ENCODE measurements at regions not wholly inside any gene's neighbourhood (a gene's known extent, or its start where the extent isn't known, plus 50 kb on each side); places are given as distances from the start of the nearest gene placed in this dataset.

DNA sequence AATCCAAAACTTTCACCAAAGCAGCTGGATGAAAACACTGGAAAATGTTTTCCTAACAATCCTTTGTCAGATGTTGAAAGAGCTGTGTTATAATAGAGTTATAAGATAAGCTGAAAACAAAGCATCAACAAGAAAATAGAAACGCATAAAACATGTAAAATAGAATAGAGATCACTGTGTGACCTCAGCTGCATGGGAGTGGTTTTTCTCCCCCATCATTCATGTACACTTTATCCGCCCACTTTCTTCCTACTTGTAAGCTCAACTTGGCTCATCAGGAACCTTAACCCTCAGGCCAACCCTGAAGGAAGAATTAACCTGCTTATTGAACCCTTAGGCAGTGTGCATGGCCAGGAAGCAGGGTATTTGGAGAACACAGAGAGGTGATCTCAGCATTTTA, 238.5 kb upstream of the PMFBP1 start (continued):
- TF ChIP-seq, protein P1, sequence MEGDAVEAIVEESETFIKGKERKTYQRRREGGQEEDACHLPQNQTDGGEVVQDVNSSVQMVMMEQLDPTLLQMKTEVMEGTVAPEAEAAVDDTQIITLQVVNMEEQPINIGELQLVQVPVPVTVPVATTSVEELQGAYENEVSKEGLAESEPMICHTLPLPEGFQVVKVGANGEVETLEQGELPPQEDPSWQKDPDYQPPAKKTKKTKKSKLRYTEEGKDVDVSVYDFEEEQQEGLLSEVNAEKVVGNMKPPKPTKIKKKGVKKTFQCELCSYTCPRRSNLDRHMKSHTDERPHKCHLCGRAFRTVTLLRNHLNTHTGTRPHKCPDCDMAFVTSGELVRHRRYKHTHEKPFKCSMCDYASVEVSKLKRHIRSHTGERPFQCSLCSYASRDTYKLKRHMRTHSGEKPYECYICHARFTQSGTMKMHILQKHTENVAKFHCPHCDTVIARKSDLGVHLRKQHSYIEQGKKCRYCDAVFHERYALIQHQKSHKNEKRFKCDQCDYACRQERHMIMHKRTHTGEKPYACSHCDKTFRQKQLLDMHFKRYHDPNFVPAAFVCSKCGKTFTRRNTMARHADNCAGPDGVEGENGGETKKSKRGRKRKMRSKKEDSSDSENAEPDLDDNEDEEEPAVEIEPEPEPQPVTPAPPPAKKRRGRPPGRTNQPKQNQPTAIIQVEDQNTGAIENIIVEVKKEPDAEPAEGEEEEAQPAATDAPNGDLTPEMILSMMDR (IDR thresholded peaks at IDR 0.05 in 2 of 3, conservative IDR thresholded peaks at IDR 0.05 in 1 of 3; ENCODE audit: borderline replicate concordance in 1 of 3, insufficient read depth in 1 of 3, low read depth in 2 of 3, low read length in 2 of 3): no peak

DNA sequence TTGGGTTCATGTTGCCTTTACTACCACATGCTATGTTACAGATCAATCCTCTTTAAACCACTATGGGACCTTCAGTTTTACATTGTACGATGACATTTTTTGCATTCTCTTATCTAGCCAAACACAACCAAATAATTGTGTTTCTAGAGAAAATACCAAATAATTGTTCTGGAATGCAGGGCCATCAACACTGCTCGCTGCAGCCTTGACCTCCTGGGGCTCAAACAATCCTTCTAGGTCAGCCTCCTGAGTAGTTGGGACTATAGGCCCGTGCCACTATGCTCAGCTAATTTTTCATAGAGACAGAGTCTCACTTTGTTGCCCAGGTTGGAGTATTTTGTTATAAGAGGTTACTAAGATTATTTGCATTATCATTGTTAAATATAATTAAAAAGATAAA, 237.5 kb upstream of the PMFBP1 start:
- intact Hi-C loops (cut with micrococcal nuclease): no loop called here
- BruUV-seq (replicated peaks): no TSS peak
- Histone ChIP-seq H3K9me2 (ENCODE audit: insufficient read depth) (no peaks in the 10 kb centered on the region), H4K20me1 (ENCODE audit: insufficient read depth) (no peaks in the 10 kb centered on the region), H3K9ac (ENCODE audit: low read length) (no peak overlapping the region), H3K4me3 (replicated peaks in 1 of 2; ENCODE audit: low read depth in 1 of 2, low read length in 2 of 2) (no peak overlapping the region), H3K27me3 (ENCODE audit: insufficient read depth, low read length) (no peaks in the 10 kb centered on the region), H3K4me2 (ENCODE audit: low read length) (no peak overlapping the region), H3K27ac (ENCODE audit: low read depth, low read length) (no peak overlapping the region), H3K36me3 (ENCODE audit: control insufficient read depth in 1 of 2, insufficient read depth in 2 of 2, low read length in 2 of 2) (no peaks in the 10 kb centered on the region), H3K9me3 (ENCODE audit: control insufficient read depth in 1 of 2, insufficient read depth in 1 of 2, low read depth in 1 of 2, low read length in 2 of 2) (no peaks in the 10 kb centered on the region), H3K4me1 (ENCODE audit: control insufficient read depth in 1 of 2, insufficient read depth in 2 of 2, low read length in 2 of 2) (no peaks in the 10 kb centered on the region), H2AFZ (ENCODE audit: low read depth, low read length, poor library complexity, severe bottlenecking) (no peak overlapping the region), H3K79me2 (ENCODE audit: insufficient read depth, low read length) (no peaks in the 10 kb centered on the region)
- DNase-seq (ENCODE audit: low read depth, low spot score) (no peak), ATAC-seq (no peak)
- ChIA-PET POLR2A (no interaction called here), CTCF (interaction anchor here (1.8 kb wide), 1 partner anchor 9 kb away, joined by 4 read pairs; no protein-coding TSS in a partner anchor), RAD21 (ENCODE audit: low non-redundant PET in 1 of 2, low total read pairs in 2 of 2, uncharacterized antibody in 2 of 2, unreplicated experiment in 2 of 2) (no interaction called here)
- TF ChIP-seq ELF1 (IDR thresholded peaks at IDR 0.05; ENCODE audit: borderline replicate concordance, low read depth): no peak
- no peak for TF ChIP-seq SP1 (IDR thresholded peaks at IDR 0.05; ENCODE audit: low read depth)
- TF ChIP-seq JUND (IDR thresholded peaks at IDR 0.05): no peak
- no peak for TF ChIP-seq EGR1 (IDR thresholded peaks at IDR 0.05; ENCODE audit: low read depth)

DNA sequence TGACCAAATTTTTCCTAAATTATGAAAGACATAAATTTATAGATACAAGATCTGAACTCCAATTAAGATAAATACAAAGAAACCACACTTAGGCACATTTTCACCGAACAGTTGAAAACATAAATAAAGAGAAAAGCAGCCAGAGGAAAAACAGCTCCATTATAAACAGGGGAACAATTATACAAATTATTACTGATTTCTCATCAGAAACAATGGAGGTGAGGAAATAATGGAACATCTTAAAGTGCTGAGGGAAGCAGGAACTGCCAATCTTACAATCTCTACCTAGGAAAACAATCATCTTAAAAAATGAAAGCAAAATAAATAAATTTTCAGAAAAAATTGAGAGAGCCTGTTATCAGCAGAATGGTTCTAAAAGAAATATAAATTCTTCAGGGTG, 234.4 kb upstream of the PMFBP1 start:
- Histone ChIP-seq H3K9me2 (ENCODE audit: insufficient read depth) (no peaks in the 10 kb centered on the region), H2AFZ (ENCODE audit: low read depth, low read length, poor library complexity, severe bottlenecking) (no peak overlapping the region), H3K4me2 (ENCODE audit: low read length) (no peak overlapping the region), H3K4me1 (ENCODE audit: control insufficient read depth in 1 of 2, insufficient read depth in 2 of 2, low read length in 2 of 2) (no peaks in the 10 kb centered on the region), H3K79me2 (ENCODE audit: insufficient read depth, low read length) (no peaks in the 10 kb centered on the region), H3K9me3 (ENCODE audit: control insufficient read depth in 1 of 2, insufficient read depth in 1 of 2, low read depth in 1 of 2, low read length in 2 of 2) (no peaks in the 10 kb centered on the region), H4K20me1 (ENCODE audit: insufficient read depth) (no peaks in the 10 kb centered on the region), H3K9ac (ENCODE audit: low read length) (no peak overlapping the region), H3K36me3 (ENCODE audit: control insufficient read depth in 1 of 2, insufficient read depth in 2 of 2, low read length in 2 of 2) (no peaks in the 10 kb centered on the region), H3K27me3 (ENCODE audit: insufficient read depth, low read length) (no peaks in the 10 kb centered on the region), H3K4me3 (replicated peaks in 1 of 2; ENCODE audit: low read depth in 1 of 2, low read length in 2 of 2) (no peak overlapping the region), H3K27ac (ENCODE audit: low read depth, low read length) (no peak overlapping the region)
- BruUV-seq (replicated peaks): no TSS peak
- RAD21 ChIA-PET (ENCODE audit: low non-redundant PET in 1 of 2, low total read pairs in 2 of 2, uncharacterized antibody in 2 of 2, unreplicated experiment in 2 of 2): no interaction called here
- POLR2A ChIA-PET: no interaction called here
- DNase-seq (ENCODE audit: low read depth, low spot score): no peak
- intact Hi-C loops (cut with micrococcal nuclease): no loop called here
- TF ChIP-seq, protein P2, sequence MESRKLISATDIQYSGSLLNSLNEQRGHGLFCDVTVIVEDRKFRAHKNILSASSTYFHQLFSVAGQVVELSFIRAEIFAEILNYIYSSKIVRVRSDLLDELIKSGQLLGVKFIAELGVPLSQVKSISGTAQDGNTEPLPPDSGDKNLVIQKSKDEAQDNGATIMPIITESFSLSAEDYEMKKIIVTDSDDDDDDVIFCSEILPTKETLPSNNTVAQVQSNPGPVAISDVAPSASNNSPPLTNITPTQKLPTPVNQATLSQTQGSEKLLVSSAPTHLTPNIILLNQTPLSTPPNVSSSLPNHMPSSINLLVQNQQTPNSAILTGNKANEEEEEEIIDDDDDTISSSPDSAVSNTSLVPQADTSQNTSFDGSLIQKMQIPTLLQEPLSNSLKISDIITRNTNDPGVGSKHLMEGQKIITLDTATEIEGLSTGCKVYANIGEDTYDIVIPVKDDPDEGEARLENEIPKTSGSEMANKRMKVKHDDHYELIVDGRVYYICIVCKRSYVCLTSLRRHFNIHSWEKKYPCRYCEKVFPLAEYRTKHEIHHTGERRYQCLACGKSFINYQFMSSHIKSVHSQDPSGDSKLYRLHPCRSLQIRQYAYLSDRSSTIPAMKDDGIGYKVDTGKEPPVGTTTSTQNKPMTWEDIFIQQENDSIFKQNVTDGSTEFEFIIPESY (IDR thresholded peaks at IDR 0.05; ENCODE audit: extremely low read depth, insufficient replicate concordance, low read length): no peak
- TF ChIP-seq YY1 (IDR thresholded peaks at IDR 0.05; ENCODE audit: extremely low read depth, insufficient replicate concordance, low read depth, low read length): no peak
- TF ChIP-seq ELF1 (IDR thresholded peaks at IDR 0.05; ENCODE audit: borderline replicate concordance, low read depth): no peak
- CTCF ChIA-PET: interaction anchor here (0.8 kb wide), 1 partner anchor 13 kb away, joined by 3 read pairs; no protein-coding TSS in a partner anchor
- ATAC-seq: no peak

Measured in HCT116 (cell line).